HepG2 (cell line): ENCODE measurements at regions not wholly inside any gene's neighbourhood (a gene's known extent, or its start where the extent isn't known, plus 50 kb on each side); places are given as distances from the start of the nearest gene placed in this dataset.

Source experiments
- ATAC-seq: fragments of 200-7000 bp; cut with Tn5 transposase; 3 replicates; pipeline ENCODE4 v1.9.1; 2020; ENCODE audit warnings: mild to moderate bottlenecking, moderate library complexity
- BruUV-seq: library from RNA; stranded (reverse); fragments of 400-500 nt; replicated peaks from 2 replicates; lab custom pipeline; 2021; lab: Mats Ljungman, UMichigan
- CTCF ChIA-PET: fragments of 300-600 bp; formaldehyde crosslinking; extraction: SDS; loops from one replicate; lab custom pipeline; 2021; ENCODE audit warnings: low total read pairs, inconsistent platforms, low intra/inter-chr PET ratio; lab: Yijun Ruan, JAX
- POLR2A ChIA-PET: fragments of 350-600 bp; sonication (Branson Sonifier 250); formaldehyde crosslinking; loops from one replicate; lab custom pipeline; 2020; ENCODE audit warnings: antibody characterized with exemption, inconsistent platforms; lab: Yijun Ruan, JAX
- DNase-seq: peaks from one replicate; pipeline ENCODE4 v3.0.0-alpha.2; 2015; ENCODE audit warnings: low spot score
- FAIRE-seq: peaks from 3 replicates; lab custom pipeline; 2011; peaks lifted over from hg19 to GRCh38; lab: Jason Lieb, UNC
- H2AFZ ChIP-seq: one replicate; pipeline ENCODE4 v1.6.1; 2011; ENCODE audit warnings: low read length, inconsistent platforms
- H3K27ac ChIP-seq: fragments of 300-600 bp; 3 replicates; pipeline ENCODE4 v1.8.0; 2011; ENCODE audit warnings: mixed run types, mild to moderate bottlenecking, mixed read lengths, low read length, inconsistent platforms; ENCODE audit not compliant: insufficient read depth; ENCODE audit errors: extremely low read length
- H3K27me3 ChIP-seq, 2 experiments: fragments of 200-600 bp in 1 of 2; 2 replicates in 1 of 2; 3 replicates in 1 of 2; pipeline versions ENCODE4 v1.6.0 to v1.8.0; 2011; ENCODE audit warnings: low read length in 2 of 2, mild to moderate bottlenecking in 2 of 2, moderate library complexity in 2 of 2, inconsistent platforms in 1 of 2; ENCODE audit not compliant: insufficient read depth in 2 of 2, control insufficient read depth in 1 of 2
- H3K36me3 ChIP-seq, 2 experiments: fragments of 200-600 bp in 1 of 2; replicated peaks in 1 of 2; 2 replicates in 1 of 2; 3 replicates in 1 of 2; pipeline versions ENCODE4 v1.5.1 to v1.8.0; 2011; ENCODE audit warnings: low read length in 2 of 2, inconsistent platforms in 1 of 2; ENCODE audit not compliant: insufficient read depth in 2 of 2, control insufficient read depth in 1 of 2
- H3K4me1 ChIP-seq: 2 replicates; pipeline ENCODE4 v1.5.1; 2012; ENCODE audit warnings: low read length, inconsistent platforms; ENCODE audit not compliant: insufficient read depth
- H3K4me2 ChIP-seq: 2 replicates; pipeline ENCODE4 v1.6.0; 2011; ENCODE audit warnings: low read depth, low read length, inconsistent platforms
- H3K4me3 ChIP-seq, 3 experiments: fragments of 200-600 bp in 1 of 3; sonication (generic), shearing (Covaris generic) in 1 of 3; replicated peaks in 1 of 3; 2 replicates each; pipeline ENCODE4 v1.5.1; 2011 to 2016; ENCODE audit warnings: low read length in 3 of 3, inconsistent platforms in 2 of 3, low read depth in 2 of 3, mild to moderate bottlenecking in 2 of 3, control low read depth in 1 of 3, mixed read lengths in 1 of 3; ENCODE audit not compliant: insufficient read depth in 1 of 3
- H3K79me2 ChIP-seq: one replicate; pipeline ENCODE4 v1.6.1; 2011; ENCODE audit warnings: low read length, inconsistent platforms; ENCODE audit not compliant: insufficient read depth
- H3K9ac ChIP-seq: 2 replicates; pipeline ENCODE4 v1.6.0; 2011; ENCODE audit warnings: mild to moderate bottlenecking, low read depth, low read length, inconsistent platforms; ENCODE audit not compliant: insufficient read depth
- H3K9me3 ChIP-seq: 2 replicates; pipeline ENCODE4 v1.5.1; 2012; ENCODE audit warnings: mild to moderate bottlenecking, low read length
- H4K20me1 ChIP-seq: 2 replicates; pipeline ENCODE4 v1.6.0; 2011; ENCODE audit warnings: inconsistent platforms, mild to moderate bottlenecking, low read length, moderate library complexity; ENCODE audit not compliant: insufficient read depth
- BRCA1 ChIP-seq: sonication (generic); formaldehyde crosslinking; IDR thresholded peaks from 2 replicates; pipeline ENCODE4 v1.4.0; 2020; ENCODE audit warnings: missing genetic modification reagents
- CERS6 ChIP-seq: sonication (generic); formaldehyde crosslinking; IDR thresholded peaks from 2 replicates; pipeline ENCODE4 v1.5.0; 2020; ENCODE audit warnings: missing genetic modification reagents
- DNMT3B ChIP-seq: conservative IDR thresholded peaks from 2 replicates; pipeline ENCODE4 v1.6.1; 2016; ENCODE audit warnings: missing biosample characterization, control low read depth
- GABPB1 ChIP-seq: IDR thresholded peaks from 2 replicates; pipeline ENCODE4 v1.6.1; 2016; ENCODE audit warnings: mild to moderate bottlenecking, missing genetic modification reagents, moderate library complexity, missing compliant biosample characterization
- HDAC2 ChIP-seq: sonication (generic); formaldehyde crosslinking; IDR thresholded peaks from 2 replicates; pipeline ENCODE4 v1.4.0; 2020; ENCODE audit warnings: missing genetic modification reagents
- MTA1 ChIP-seq: sonication (generic); formaldehyde crosslinking; IDR thresholded peaks from 2 replicates; pipeline ENCODE4 v1.4.0; 2020; ENCODE audit warnings: missing genetic modification reagents, mild to moderate bottlenecking, borderline replicate concordance
- NR2F1 ChIP-seq, 2 experiments: fragments of 450-650 bp in 1 of 2; formaldehyde crosslinking in 1 of 2; IDR thresholded peaks; 2 replicates each; pipeline versions ENCODE4 v1.5.0 to v1.6.1; 2016 to 2020; ENCODE audit warnings: mild to moderate bottlenecking in 1 of 2, missing compliant biosample characterization in 1 of 2, missing genetic modification reagents in 1 of 2, moderate library complexity in 1 of 2
- NR2F6 ChIP-seq, 2 experiments: IDR thresholded peaks; 2 replicates each; pipeline ENCODE4 v1.6.1; 2016; ENCODE audit warnings: antibody characterized with exemption in 1 of 2, mild to moderate bottlenecking in 1 of 2
- PAX8 ChIP-seq: sonication (generic); formaldehyde crosslinking; IDR thresholded peaks from 2 replicates; pipeline ENCODE4 v1.8.0; 2022; ENCODE audit warnings: mild to moderate bottlenecking, missing genetic modification reagents, borderline replicate concordance
- PRDM10 ChIP-seq: sonication (generic); formaldehyde crosslinking; IDR thresholded peaks from 2 replicates; pipeline ENCODE4 v1.4.0; 2020; ENCODE audit warnings: low read depth, missing genetic modification reagents
- RXRA ChIP-seq: sonication (generic); formaldehyde crosslinking; IDR thresholded peaks from 2 replicates; pipeline ENCODE4 v1.5.1; 2020; ENCODE audit warnings: missing genetic modification reagents
- TBX3 ChIP-seq: fragments of 450-650 bp; IDR thresholded peaks from 2 replicates; pipeline ENCODE4 v1.6.1; 2017; ENCODE audit warnings: antibody characterized with exemption, mild to moderate bottlenecking, inconsistent platforms, borderline replicate concordance
- ZFY ChIP-seq: sonication (generic); formaldehyde crosslinking; IDR thresholded peaks from 2 replicates; pipeline ENCODE4 v1.4.0; 2020; ENCODE audit warnings: missing genetic modification reagents
- ZNF232 ChIP-seq: sonication (generic); formaldehyde crosslinking; IDR thresholded peaks from 2 replicates; pipeline ENCODE4 v1.4.0; 2020; ENCODE audit warnings: missing genetic modification reagents, borderline replicate concordance
- ZNF256 ChIP-seq: sonication (generic); formaldehyde crosslinking; conservative IDR thresholded peaks from 2 replicates; pipeline ENCODE4 v1.4.0; 2020; ENCODE audit warnings: missing genetic modification reagents
- ZNF326 ChIP-seq: sonication (generic); formaldehyde crosslinking; IDR thresholded peaks from 2 replicates; pipeline ENCODE4 v1.4.0; 2020; ENCODE audit warnings: missing genetic modification reagents, borderline replicate concordance
- ZNF432 ChIP-seq: sonication (generic); formaldehyde crosslinking; IDR thresholded peaks from 2 replicates; pipeline ENCODE4 v1.5.0; 2020; ENCODE audit warnings: missing genetic modification reagents, mild to moderate bottlenecking, borderline replicate concordance
- ZNF549 ChIP-seq: sonication (generic); formaldehyde crosslinking; IDR thresholded peaks from 2 replicates; pipeline ENCODE4 v1.5.0; 2020; ENCODE audit warnings: missing genetic modification reagents
- ZNF839 ChIP-seq: sonication (generic); formaldehyde crosslinking; IDR thresholded peaks from 2 replicates; pipeline ENCODE4 v1.4.0; 2020; ENCODE audit warnings: missing genetic modification reagents, mild to moderate bottlenecking, borderline replicate concordance
- WGBS: methylation state at CpG from one replicate; pipeline ENCODE4 v1.1.6; 2017; ENCODE audit warnings: low lambda C conversion rate; 5-methylcytosine and 5-hydroxymethylcytosine counted together
- in situ Hi-C: cut with HindIII; loops from 2 replicates; pipeline ENCODE4 v1.10.0; 2017; ENCODE audit warnings: low pct_unique_long_range_greater_than_20kb; ENCODE audit not compliant: extremely low pct_ligation_motif_present
- intact Hi-C: fragments of 100-400 bp; cut with micrococcal nuclease; formaldehyde crosslinking; loops from one replicate; pipeline ENCODE4 v1.10.0; 2022; ENCODE audit not compliant: unreplicated experiment
- TF ChIP-seq, protein P1 (sequence below): sonication (generic); formaldehyde crosslinking; IDR thresholded peaks from 2 replicates; pipeline ENCODE4 v1.8.0; 2022; ENCODE audit warnings: missing genetic modification reagents, mild to moderate bottlenecking, inconsistent platforms, borderline replicate concordance

GRCh38 chr1:217066794-217067193 is 343.6 kb upstream of the ESRRG start:
- BruUV-seq = no TSS peak
- in situ Hi-C loops = no loop called here
- POLR2A ChIA-PET = no interaction called here

More at GRCh38 chr1:217066794-217067193, 343.6 kb upstream of the ESRRG start:
- no peak overlapping the region for H3K4me3 ChIP-seq
- H3K27ac ChIP-seq = no peak overlapping the region
- CTCF ChIA-PET = no interaction called here
- intact Hi-C loops = no loop called here
- H3K27me3 ChIP-seq = no peaks in the 10 kb centered on the region
- H3K79me2 ChIP-seq = no peaks in the 10 kb centered on the region
- H4K20me1 ChIP-seq = no peaks in the 10 kb centered on the region
- FAIRE-seq (no peak), ATAC-seq (no peak), DNase-seq (no peak)
- H2AFZ ChIP-seq = no peak overlapping the region
- WGBS = 30% methylated on average over 3 of the region's 3 CpGs
- no peak overlapping the region for H3K4me2 ChIP-seq
- no peaks in the 10 kb centered on the region for H3K9me3 ChIP-seq
- H3K9ac ChIP-seq = no peak overlapping the region
- H3K36me3 ChIP-seq = no peaks in the 10 kb centered on the region
- H3K4me1 ChIP-seq = no peaks in the 10 kb centered on the region
- TF ChIP-seq ZNF432 (CRISPR knock-in tag) (no peak), PAX8 (CRISPR knock-in tag) (no peak), NR2F6 (IDR thresholded peaks at IDR 0.05) (no peak), NR2F6 (CRISPR knock-in tag; IDR thresholded peaks at IDR 0.05) (no peak), ZNF839 (CRISPR knock-in tag) (no peak), HDAC2 (CRISPR knock-in tag) (no peak), ZNF256 (CRISPR knock-in tag) (no peak), CERS6 (CRISPR knock-in tag) (no peak), NR2F1 (CRISPR knock-in tag; IDR thresholded peaks at IDR 0.05) (no peak), DNMT3B (CRISPR knock-in tag) (no peak), GABPB1 (CRISPR knock-in tag) (no peak), RXRA (CRISPR knock-in tag) (no peak), ZNF549 (CRISPR knock-in tag) (no peak), TBX3 (no peak), ZNF232 (CRISPR knock-in tag) (no peak), PRDM10 (CRISPR knock-in tag) (no peak), ZNF326 (CRISPR knock-in tag) (no peak), MTA1 (no peak), ZFY (no peak), BRCA1 (CRISPR knock-in tag) (no peak)
- TF ChIP-seq, protein P1, sequence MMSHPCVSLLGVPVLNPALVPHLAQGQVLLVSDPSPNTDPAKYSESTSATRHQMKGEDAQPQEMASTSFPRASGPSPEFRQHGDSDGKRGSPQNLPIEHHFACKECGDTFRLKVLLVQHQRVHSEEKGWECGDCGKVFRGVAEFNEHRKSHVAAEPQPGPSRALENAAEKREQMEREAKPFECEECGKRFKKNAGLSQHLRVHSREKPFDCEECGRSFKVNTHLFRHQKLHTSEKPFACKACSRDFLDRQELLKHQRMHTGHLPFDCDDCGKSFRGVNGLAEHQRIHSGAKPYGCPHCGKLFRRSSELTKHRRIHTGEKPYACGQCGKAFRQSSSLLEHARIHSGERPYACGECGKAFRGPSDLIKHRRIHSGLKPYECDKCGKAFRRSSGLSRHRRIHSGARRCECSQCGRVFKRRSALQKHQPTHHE = no peak
